HCT116 (cell line): ENCODE measurements at regions not wholly inside any gene's neighbourhood (a gene's known extent, or its start where the extent isn't known, plus 50 kb on each side); places are given as distances from the start of the nearest gene placed in this dataset.

Experiments used
- ATF3 ChIP-seq: IDR thresholded peaks from 2 replicates; pipeline ENCODE4 v1.6.1; 2012
- CTCF ChIP-seq, 3 experiments: fragments of 200-600 bp in 1 of 3; sonication (generic) in 1 of 3; IDR thresholded peaks in 2 of 3; conservative IDR thresholded peaks in 1 of 3; 2 replicates each; pipeline ENCODE4 v1.5.1; 2012 to 2017; ENCODE audit warnings: low read depth in 2 of 3, low read length in 2 of 3, antibody characterized with exemption in 1 of 3, borderline replicate concordance in 1 of 3, control low read depth in 1 of 3, mild to moderate bottlenecking in 1 of 3, mixed read lengths in 1 of 3, mixed run types in 1 of 3, moderate library complexity in 1 of 3; ENCODE audit not compliant: insufficient read depth in 1 of 3
- EZH2 ChIP-seq: fragments of 200-600 bp; sonication (generic); IDR thresholded peaks from 2 replicates; pipeline ENCODE4 v1.6.1; 2017; ENCODE audit warnings: antibody characterized with exemption, mixed run types
- FOSL1 ChIP-seq: IDR thresholded peaks from 2 replicates; pipeline ENCODE4 v1.6.1; 2012; ENCODE audit warnings: low read depth
- JUND ChIP-seq: IDR thresholded peaks from 2 replicates; pipeline ENCODE4 v1.6.1; 2012
- POLR2A ChIP-seq: IDR thresholded peaks from 2 replicates; pipeline ENCODE4 v1.7.0; 2011; ENCODE audit warnings: borderline replicate concordance; ENCODE audit not compliant: insufficient read depth, insufficient read length; ENCODE audit errors: extremely low read depth
- POLR2AphosphoS5 ChIP-seq: IDR thresholded peaks from 2 replicates; pipeline ENCODE4 v1.6.1; 2011; ENCODE audit warnings: mild to moderate bottlenecking, low read depth, low read length, moderate library complexity
- RAD21 ChIP-seq: IDR thresholded peaks from 2 replicates; pipeline ENCODE4 v1.6.1; 2012; ENCODE audit warnings: low read depth, mild to moderate bottlenecking
- SIN3A ChIP-seq: IDR thresholded peaks from 2 replicates; pipeline ENCODE4 v1.6.1; 2012; ENCODE audit warnings: low read depth
- SP1 ChIP-seq: IDR thresholded peaks from 2 replicates; pipeline ENCODE4 v1.6.1; 2012; ENCODE audit warnings: low read depth
- SRF ChIP-seq: IDR thresholded peaks from 2 replicates; pipeline ENCODE4 v1.6.1; 2012; ENCODE audit warnings: low read depth
- TCF7L2 ChIP-seq: IDR thresholded peaks from 2 replicates; pipeline ENCODE4 v1.7.0; 2011; ENCODE audit warnings: borderline replicate concordance, inconsistent platforms; ENCODE audit not compliant: insufficient read depth, insufficient read length; ENCODE audit errors: extremely low read depth
- YY1 ChIP-seq: IDR thresholded peaks from 2 replicates; pipeline ENCODE4 v1.6.1; 2011; ENCODE audit warnings: low read length, low read depth, moderate library complexity, mild to moderate bottlenecking; ENCODE audit not compliant: insufficient replicate concordance; ENCODE audit errors: extremely low read depth
- ZNF274 ChIP-seq: fragments of 200-500 bp; sonication (Bioruptor generic); IDR thresholded peaks from 2 replicates; pipeline ENCODE4 v1.6.1; 2014; ENCODE audit warnings: mild to moderate bottlenecking, low read depth, low read length, inconsistent platforms

GRCh38 chr5:38655691-38656090 is 99.2 kb upstream of the LIFR start:
- TF ChIP-seq POLR2A (no peak), CTCF (IDR thresholded peaks at IDR 0.05 in 2 of 3, conservative IDR thresholded peaks at IDR 0.05 in 1 of 3; ENCODE audit: borderline replicate concordance in 1 of 3, insufficient read depth in 1 of 3, low read depth in 2 of 3, low read length in 2 of 3) (no peak), POLR2AphosphoS5 (no peak), EZH2 (no peak), TCF7L2 (no peak), FOSL1 (no peak), ATF3 (no peak), SRF (no peak), YY1 (no peak), JUND (no peak), ZNF274 (no peak), SIN3A (no peak), RAD21 (no peak), SP1 (no peak)
